GM18909 (cell line): ENCODE measurements at regions not wholly inside any gene's neighbourhood (a gene's known extent, or its start where the extent isn't known, plus 50 kb on each side); places are given as distances from the start of the nearest gene placed in this dataset.

Source experiments
- ATAC-seq: cut with Tn5 transposase; IDR thresholded peaks from one replicate; pipeline ENCODE4 v1.9.1; 2021; ENCODE audit warnings: mild to moderate bottlenecking; ENCODE audit not compliant: unreplicated experiment, poor library complexity

- ATAC-seq = no peak
Measured at GRCh38 chr1:37234941-37235418, 200.7 kb upstream of the GRIK3 start.

GRCh38 chr1:37237948-37238347 lies 203.6 kb upstream of the GRIK3 start:
- no peak for ATAC-seq

GRCh38 chr1:37238364-37239224 lies 204.3 kb upstream of the GRIK3 start:
- no peak for ATAC-seq

- ATAC-seq = no peak
Measured at GRCh38 chr1:37239225-37239740, 205.0 kb upstream of the GRIK3 start.

- no peak for ATAC-seq
Measured at GRCh38 chr1:37240897-37241296, 206.6 kb upstream of the GRIK3 start.

GRCh38 chr1:37242501-37242900 lies 208.2 kb upstream of the GRIK3 start:
- no peak for ATAC-seq

GRCh38 chr1:37243368-37244082 lies 209.2 kb upstream of the GRIK3 start:
- ATAC-seq = no peak

GRCh38 chr1:37244083-37244480 lies 209.8 kb upstream of the GRIK3 start:
- no peak for ATAC-seq

- no peak for ATAC-seq
Measured at GRCh38 chr1:37244815-37245214, 210.5 kb upstream of the GRIK3 start.

- ATAC-seq = no peak
Measured at GRCh38 chr1:37246631-37247030, 212.3 kb upstream of the GRIK3 start.

GRCh38 chr1:37250371-37250770 lies 216.1 kb upstream of the GRIK3 start:
- ATAC-seq = no peak

- no peak for ATAC-seq
Measured at GRCh38 chr1:37255136-37255795, 219.1 kb upstream of the ZC3H12A start.

- no peak for ATAC-seq
Measured at GRCh38 chr1:37255868-37256267, 218.5 kb upstream of the ZC3H12A start.

- no peak for ATAC-seq
Measured at GRCh38 chr1:37257646-37258045, 216.7 kb upstream of the ZC3H12A start.

GRCh38 chr1:37258068-37258467 lies 216.3 kb upstream of the ZC3H12A start:
- ATAC-seq = no peak

GRCh38 chr1:37259019-37259418 lies 215.4 kb upstream of the ZC3H12A start:
- ATAC-seq = no peak

GRCh38 chr1:37261129-37261528 lies 213.3 kb upstream of the ZC3H12A start:
- no peak for ATAC-seq

- no peak for ATAC-seq
Measured at GRCh38 chr1:37262439-37263170, 211.8 kb upstream of the ZC3H12A start.

- no peak for ATAC-seq
Measured at GRCh38 chr1:37265156-37265555, 209.2 kb upstream of the ZC3H12A start.
